SK-N-SH treated with all-trans-retinoic acid at 6 μM for 48 hours (cell line): ENCODE measurements at regions not wholly inside any gene's neighbourhood (a gene's known extent, or its start where the extent isn't known, plus 50 kb on each side); places are given as distances from the start of the nearest gene placed in this dataset.

Experiments
- CREB5 ChIP-seq: fragments of 250-450 bp; sonication (Bioruptor Pico); IDR thresholded peaks from 2 replicates; pipeline ENCODE4 v1.5.1; 2020; ENCODE audit warnings: low read depth, mild to moderate bottlenecking, moderate library complexity
- CSRNP3 ChIP-seq: fragments of 250-450 bp; sonication (Bioruptor Pico); IDR thresholded peaks from 2 replicates; pipeline ENCODE4 v1.5.1; 2021; ENCODE audit warnings: mild to moderate bottlenecking, moderate library complexity
- ESRRG ChIP-seq: fragments of 250-450 bp; sonication (Bioruptor Pico); IDR thresholded peaks from 2 replicates; pipeline ENCODE4 v1.6.1; 2021; ENCODE audit warnings: mild to moderate bottlenecking
- ISL1 ChIP-seq: fragments of 250-450 bp; sonication (Bioruptor Pico); IDR thresholded peaks from 2 replicates; pipeline ENCODE4 v2.1.2; 2022; ENCODE audit warnings: mild to moderate bottlenecking, moderate library complexity
- OSR1 ChIP-seq: fragments of 250-450 bp; sonication (Bioruptor Pico); IDR thresholded peaks from 2 replicates; pipeline ENCODE4 v1.8.0; 2022; ENCODE audit warnings: moderate library complexity, mild to moderate bottlenecking, inconsistent platforms
- PATZ1 ChIP-seq: fragments of 250-450 bp; sonication (Bioruptor Pico); IDR thresholded peaks from 2 replicates; pipeline ENCODE4 v1.8.0; 2020; ENCODE audit warnings: mild to moderate bottlenecking, moderate library complexity, borderline replicate concordance
- PPARA ChIP-seq: fragments of 250-450 bp; sonication (Bioruptor Pico); IDR thresholded peaks from 2 replicates; pipeline ENCODE4 v1.5.0; 2020; ENCODE audit warnings: mild to moderate bottlenecking, borderline replicate concordance
- RARB ChIP-seq: fragments of 250-450 bp; sonication (Bioruptor Pico); IDR thresholded peaks from 2 replicates; pipeline ENCODE4 v1.8.0; 2021; ENCODE audit warnings: mild to moderate bottlenecking, moderate library complexity
- TCF4 ChIP-seq: fragments of 250-450 bp; sonication (Bioruptor Pico); IDR thresholded peaks from 2 replicates; pipeline ENCODE4 v1.8.0; 2021; ENCODE audit warnings: mild to moderate bottlenecking, moderate library complexity, borderline replicate concordance
- TOX ChIP-seq: fragments of 250-450 bp; sonication (Bioruptor Pico); IDR thresholded peaks from 2 replicates; pipeline ENCODE4 v1.8.0; 2021; ENCODE audit warnings: mild to moderate bottlenecking, moderate library complexity, borderline replicate concordance
- ZC3H10 ChIP-seq: fragments of 250-450 bp; sonication (Bioruptor Pico); IDR thresholded peaks from 2 replicates; pipeline ENCODE4 v1.5.1; 2021; ENCODE audit warnings: mild to moderate bottlenecking, moderate library complexity
- ZFP3 ChIP-seq: fragments of 250-450 bp; sonication (Bioruptor Pico); IDR thresholded peaks from 2 replicates; pipeline ENCODE4 v1.5.0; 2020; ENCODE audit warnings: mild to moderate bottlenecking, moderate library complexity
- ZFP30 ChIP-seq: fragments of 450-650 bp; formaldehyde crosslinking; IDR thresholded peaks from 2 replicates; pipeline ENCODE4 v1.5.0; 2022; ENCODE audit warnings: mild to moderate bottlenecking, moderate library complexity

- TF ChIP-seq PATZ1 = no peak
- TF ChIP-seq CREB5 (CRISPR knock-in tag) = no peak
- TF ChIP-seq ISL1 (CRISPR knock-in tag) = no peak
- TF ChIP-seq ZC3H10 (CRISPR knock-in tag) = no peak
- no peak for TF ChIP-seq RARB
- TF ChIP-seq ZFP3 (CRISPR knock-in tag) = no peak
- no peak for TF ChIP-seq CSRNP3 (CRISPR knock-in tag)
- no peak for TF ChIP-seq OSR1
- TF ChIP-seq ZFP30 (CRISPR knock-in tag) = no peak
- TF ChIP-seq PPARA (CRISPR knock-in tag) = no peak
- no peak for TF ChIP-seq TCF4
- TF ChIP-seq TOX (CRISPR knock-in tag) = no peak
- TF ChIP-seq ESRRG (CRISPR knock-in tag) = no peak
Observed at GRCh38 chr6:93048381-93048780, 371.0 kb downstream of the EPHA7 start.
